ENCODE measurements at regions not wholly inside any gene's neighbourhood (a gene's known extent, or its start where the extent isn't known, plus 50 kb on each side); places are given as distances from the start of the nearest gene placed in this dataset.
A peak's percentile ranks its signal among the peaks of the same experiment; 100 is the strongest.

DNA sequence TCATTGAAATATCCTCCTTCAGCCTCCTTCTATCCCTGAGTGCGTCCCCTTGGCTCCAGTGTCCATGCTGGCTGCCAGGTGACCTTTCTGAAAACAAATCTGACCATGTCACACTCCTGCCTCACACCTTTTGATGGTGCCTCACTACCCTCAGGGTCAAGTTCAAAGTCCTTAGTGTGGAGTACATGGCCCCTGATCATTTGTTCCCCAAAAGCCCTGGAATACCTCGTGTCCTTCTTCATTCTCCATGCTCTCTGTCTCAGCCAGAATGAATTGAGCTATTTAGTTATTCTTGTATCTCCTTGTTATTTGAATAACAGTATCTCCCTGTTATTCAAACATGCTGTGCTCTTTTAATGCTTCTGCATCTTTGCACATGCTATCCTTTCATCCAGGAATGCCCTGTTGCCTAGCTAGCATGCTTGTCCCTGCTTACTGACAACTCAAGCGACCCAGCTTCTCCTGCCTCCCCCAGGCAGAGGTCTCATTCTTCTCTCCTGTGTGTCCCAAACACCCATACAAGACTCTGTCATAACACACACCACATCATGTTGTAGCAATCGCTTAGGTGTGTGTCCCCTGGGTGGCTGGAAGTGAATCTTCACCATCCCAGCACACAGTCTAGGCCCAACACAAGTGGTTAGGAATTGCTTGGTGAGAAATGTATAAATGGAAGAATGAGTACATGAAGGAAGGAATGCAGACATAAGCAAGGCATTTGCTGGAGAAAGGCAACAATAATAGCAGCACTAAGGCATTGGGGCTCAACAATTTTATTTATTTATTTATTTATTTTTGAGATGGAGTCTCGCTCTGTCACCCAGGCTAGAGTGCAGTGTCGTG lies 144.0 kb downstream of the DDX1 start:
- DNase-seq: no peak

GRCh38 chr2:15736396-15737180 lies 144.9 kb downstream of the DDX1 start:
- DNase-seq: no peak

DNA sequence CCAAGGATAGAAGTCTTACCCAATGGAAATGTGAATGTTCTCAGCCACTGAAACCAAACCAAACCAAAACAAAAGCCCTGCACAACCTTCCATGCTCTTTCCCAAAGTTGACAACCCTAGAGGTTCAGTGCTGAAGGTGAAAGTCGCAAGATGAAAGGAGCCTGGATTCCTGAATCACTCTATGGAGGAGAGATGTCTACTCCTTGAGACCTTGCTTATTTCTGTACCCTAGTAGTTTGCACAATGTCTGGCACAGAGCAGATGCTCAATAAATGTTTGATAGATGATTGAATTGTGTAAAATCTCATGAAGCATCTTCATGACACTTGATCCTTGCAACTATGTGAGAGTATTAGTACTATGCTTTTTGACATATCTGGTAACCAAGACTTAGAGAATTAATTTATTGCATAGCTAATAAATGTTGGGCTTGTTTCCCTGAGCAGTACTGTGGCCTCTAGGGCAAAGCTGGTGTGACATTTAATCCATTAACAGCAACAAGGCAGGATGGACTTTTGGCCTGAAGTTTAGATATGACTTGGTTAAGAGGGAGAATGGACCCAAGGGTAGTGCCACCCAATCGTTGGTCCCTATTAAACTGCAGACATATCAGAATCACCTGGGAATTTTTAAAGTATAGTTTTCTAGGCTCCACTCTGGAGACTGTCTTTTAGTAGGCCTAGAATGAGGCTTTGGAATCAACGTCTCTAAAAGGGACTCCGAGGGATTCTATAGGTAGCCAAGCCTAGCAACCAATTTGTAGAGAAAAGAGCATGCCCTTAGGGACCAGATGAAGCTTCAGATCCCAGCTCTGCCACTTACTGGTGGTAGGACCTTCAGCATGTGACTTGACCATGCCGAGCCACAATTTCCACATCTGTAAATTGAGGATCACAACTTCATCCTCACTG lies 145.9 kb downstream of the DDX1 start:
- no peak for DNase-seq

DNA sequence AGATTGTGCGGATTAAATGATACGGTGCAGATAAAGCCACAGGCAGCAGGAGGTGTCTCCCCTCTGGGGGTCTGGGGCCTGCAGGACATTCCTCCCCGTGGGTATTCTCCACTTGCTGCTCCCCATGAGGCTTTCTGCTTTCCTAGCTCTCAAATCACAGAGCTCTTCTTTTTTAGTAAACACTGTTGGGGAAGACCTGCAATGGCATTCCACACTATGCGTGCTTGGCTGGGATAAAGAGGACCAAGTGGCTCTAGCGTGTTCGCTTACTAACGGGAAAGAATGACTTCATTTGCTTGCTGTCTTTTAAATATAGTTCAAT lies 146.5 kb downstream of the DDX1 start:
- DNase-seq: no peak

DNA sequence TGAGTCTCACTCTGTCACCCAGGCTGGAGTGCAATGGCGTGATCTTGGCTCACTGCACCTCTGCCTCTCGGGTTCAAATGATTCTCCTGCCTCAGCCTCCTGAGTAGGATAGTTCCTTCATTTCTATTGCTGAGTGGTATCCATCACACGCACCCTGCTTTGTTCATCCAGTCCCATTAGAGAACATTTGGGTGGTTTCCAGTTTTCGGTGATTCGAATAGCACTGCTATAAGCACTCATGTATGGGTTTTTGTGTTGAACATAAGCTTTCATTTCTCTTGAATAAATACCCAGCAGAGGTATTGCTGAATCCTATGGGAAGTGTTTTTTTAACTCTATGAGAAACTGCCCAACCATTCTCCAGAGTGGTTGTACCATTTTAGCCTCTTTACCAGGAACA lies 147.3 kb downstream of the DDX1 start:
- DNase-seq: no peak

- no peak for DNase-seq
These were observed 153.2 kb downstream of the DDX1 start for GRCh38 chr2:15744820-15745219.

DNA sequence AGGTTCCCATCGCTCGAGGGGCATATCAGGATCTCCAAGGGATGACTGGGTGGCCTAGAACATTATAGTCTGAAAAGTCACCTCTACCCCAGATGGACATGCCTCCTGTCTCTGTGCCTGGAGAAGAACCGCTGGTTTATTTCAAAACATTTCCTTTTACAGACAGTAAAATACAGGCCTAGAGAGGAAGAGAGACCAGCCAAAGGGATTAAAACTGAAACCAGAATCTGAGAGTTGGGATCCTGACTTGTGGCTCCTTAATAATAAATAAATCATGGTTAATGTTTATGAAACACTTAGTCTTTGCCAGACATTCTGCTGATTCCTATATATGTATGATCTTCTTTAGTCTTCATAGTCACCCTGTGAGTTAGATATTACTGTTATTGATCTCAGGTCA lies 153.7 kb downstream of the DDX1 start:
- DNase-seq: no peak

GRCh38 chr2:15745907-15746702 lies 154.4 kb downstream of the DDX1 start:
- no peak for DNase-seq

GRCh38 chr2:15746703-15747550 lies 155.3 kb downstream of the DDX1 start:
- DNase-seq: no peak

DNA sequence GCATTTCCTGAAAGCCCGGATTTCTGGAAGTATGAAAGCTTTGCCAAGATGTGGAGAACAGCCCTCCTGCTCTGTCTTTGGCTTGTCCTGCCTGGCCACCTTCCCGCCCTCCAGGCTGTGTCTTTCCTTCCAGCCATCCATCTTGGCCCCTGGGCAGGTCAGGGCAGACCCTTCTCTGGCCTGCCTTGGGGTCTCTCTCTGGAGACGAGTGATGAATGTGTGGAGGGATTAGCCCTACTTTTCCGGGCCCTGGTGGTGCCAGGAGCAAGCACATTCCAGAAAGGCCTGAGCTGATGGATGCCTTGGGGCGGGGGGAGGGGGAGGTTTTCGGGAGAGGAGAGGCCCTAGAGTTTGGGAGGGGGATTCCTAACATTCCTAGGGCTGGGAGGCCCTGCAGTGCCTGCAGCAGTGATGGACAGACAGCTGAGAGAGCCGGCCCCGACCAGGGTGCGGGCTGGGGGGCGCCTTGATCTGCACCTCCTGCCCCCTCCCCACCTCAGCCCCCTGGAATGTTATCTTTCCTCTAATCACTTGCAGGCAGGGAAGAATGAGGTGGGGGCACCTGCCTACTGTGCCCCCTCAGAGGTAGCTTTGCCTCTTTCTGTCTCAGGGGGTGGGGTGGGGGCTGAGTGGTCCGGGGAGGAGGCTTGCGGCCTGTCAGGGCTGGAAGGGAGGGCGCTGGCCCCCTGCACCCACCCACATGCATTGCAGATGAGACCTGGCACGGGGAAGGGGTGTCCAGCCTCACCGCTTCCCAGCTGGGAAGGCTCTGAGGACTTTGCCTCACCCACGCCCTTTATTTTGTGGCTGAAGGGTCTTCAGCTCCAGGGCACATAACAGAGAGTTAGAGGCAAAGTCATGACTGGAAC lies 156.2 kb downstream of the DDX1 start:
- no peak for DNase-seq

- DNase-seq: peak; percentile 15 to 48 (median 22)
These were observed 157.2 kb downstream of the DDX1 start for GRCh38 chr2:15748736-15749323.

DNA sequence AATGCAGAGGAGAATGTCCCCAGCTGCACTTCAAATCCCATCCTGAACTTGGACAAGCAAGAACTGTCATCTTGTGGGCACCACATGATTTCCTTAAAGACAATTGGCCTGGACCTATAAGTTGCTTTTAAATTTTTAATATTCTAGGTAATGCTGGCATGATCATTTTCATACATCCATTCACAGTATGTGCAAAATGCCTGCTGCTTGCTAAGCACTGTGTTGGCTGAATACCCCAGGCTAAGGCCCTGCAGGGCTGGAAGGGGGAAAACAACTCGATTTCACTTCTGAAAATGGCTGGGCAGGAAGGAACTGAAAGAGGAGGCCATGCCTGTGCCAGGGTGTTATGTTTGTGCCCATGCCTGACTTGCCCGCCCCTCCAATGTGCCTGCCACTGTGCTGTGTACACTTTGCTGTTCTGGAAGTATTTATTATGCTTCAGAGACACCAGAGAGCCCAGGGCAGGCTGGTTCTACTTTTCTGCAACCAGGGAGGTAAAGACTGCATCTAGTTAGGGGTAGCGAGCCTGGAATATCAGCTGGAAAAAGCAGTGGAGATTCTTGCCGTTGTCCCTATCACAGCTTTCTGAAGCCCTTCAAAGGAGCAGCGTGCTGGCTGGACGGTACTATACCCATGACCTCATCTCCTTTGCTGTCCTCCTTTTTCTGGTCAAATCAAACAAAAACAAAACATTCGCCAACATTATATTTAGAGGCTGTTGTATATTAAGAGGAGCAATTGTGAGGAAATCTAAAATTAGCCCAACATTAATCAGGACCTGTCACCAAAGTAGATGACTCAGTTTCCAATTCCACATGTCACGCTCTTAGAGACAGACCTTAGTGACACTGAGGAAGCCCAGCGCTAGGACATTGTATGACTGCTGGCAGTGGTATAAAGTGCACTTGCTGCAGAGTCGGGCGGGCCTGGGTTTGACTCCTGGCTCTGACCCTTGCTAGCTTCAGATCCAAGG lies 158.1 kb downstream of the DDX1 start:
- no peak for DNase-seq

DNA sequence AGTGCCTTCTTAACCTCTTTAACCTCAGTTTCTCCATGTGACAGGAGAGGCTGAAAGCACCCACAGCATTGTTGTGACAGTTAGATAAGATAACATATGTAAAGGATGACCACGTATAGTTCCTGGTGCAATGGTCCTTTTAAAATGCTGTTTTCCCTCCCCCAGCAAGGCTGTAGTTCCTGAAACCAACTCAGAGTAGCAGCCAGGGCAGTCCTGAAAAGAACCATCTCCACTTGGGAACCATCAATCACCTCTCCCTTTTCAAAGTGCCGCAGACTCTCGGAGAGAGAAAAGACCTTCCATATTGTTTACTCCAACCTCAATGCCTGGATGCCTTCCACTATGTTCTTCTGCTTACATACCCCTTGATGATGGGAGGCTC lies 158.8 kb downstream of the DDX1 start:
- no peak for DNase-seq

DNA sequence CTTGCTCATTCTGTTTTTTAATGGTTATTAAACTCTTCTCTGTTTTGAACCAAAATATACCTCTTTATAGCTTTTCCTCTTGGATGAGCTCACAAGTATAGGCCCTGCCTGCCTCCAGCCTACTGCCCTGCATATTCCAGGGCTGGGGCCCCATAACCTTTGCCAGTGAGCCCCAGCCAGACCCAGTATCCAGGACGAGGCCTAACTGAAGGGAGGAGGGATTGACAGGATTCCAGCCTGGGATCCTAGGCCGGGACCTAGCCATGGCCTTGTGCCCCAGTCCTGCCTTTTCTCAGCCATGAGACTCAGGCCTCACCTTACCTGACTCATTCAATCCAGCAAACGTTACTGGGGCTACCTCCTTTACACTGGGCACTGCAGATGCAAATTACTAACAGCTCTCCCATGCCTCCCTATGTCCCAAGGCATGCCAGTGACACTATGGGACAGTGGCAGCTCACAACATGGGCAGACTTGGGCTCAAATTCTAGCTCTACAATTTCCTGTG lies 159.2 kb downstream of the DDX1 start:
- DNase-seq: no peak

DNA sequence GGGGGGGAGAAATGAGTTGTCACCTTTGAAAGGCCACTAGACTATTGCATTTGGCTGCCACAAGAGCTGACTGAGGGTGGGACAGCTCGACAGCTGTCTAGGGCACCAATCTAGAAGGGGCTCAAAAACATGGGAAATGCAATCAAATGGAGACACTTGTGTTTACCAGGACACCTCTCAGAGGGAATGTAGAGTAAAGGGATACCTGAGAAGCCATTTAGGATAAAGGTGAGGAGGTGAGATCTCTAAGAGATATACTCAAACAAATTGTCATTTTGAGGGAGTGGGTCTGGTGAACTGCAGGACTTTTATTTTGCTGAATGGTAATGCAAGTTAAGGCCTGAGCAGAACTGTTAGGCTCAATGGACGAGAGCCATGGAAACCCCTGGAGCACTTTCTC lies 159.8 kb downstream of the DDX1 start:
- no peak for DNase-seq

- no peak for DNase-seq
These were observed 161.0 kb downstream of the DDX1 start for GRCh38 chr2:15752552-15753232.

GRCh38 chr2:15753233-15753798 lies 161.6 kb downstream of the DDX1 start:
- DNase-seq: no peak
